ENCODE measurements at regions not wholly inside any gene's neighbourhood (a gene's known extent, or its start where the extent isn't known, plus 50 kb on each side); places are given as distances from the start of the nearest gene placed in this dataset.
A peak's percentile ranks its signal among the peaks of the same experiment; 100 is the strongest.

DNA sequence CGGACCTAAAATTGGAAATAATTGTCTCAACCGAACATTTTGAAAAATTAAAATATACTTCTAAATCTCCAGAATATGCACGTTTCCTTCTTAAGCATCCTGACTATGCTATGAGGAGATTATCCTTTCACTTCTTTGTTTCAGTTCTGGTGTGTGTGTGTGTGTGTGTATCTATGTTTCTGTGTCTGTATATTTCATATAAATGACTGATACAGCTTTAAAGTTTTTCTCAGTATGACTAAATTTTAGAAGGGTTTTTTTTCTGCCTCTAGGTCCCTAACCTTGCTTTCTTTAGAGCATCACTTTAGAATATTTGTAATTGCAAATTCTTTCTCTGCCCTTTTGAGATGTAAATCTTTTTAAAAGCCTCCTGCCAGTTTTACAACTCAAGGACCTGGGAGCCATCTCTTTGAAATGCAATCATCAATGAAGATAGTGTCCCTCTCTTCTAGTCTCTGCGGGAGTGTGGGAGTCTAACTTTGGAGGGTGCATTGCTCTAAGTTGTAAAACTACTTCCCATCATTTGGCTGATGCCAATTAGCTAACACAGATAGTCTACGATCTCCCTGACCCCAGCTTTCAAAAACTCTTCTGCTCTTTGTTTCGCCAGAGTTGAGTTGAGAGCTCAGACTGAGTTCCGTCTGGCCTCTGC, 782.0 kb upstream of the ZWINT start:
- DNase-seq = no peak

DNA sequence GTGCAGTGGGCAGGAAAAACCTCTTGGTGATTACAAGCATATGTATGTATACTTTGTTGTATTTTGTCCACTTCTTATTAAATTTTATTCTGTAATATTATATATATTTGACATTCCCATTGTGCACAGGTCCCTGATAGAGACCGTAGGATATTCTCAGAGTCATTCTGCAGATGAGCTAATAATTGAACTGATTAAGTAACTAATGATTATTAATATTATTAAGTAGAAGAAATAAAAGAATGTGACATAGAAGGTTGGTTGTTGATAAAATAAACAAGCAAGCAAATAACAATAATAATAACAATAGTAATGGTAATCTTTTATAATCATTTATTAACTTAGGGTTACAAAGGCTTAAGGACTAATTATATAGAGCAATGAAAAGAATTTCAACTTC, 780.6 kb upstream of the ZWINT start:
- no peak for DNase-seq

DNA sequence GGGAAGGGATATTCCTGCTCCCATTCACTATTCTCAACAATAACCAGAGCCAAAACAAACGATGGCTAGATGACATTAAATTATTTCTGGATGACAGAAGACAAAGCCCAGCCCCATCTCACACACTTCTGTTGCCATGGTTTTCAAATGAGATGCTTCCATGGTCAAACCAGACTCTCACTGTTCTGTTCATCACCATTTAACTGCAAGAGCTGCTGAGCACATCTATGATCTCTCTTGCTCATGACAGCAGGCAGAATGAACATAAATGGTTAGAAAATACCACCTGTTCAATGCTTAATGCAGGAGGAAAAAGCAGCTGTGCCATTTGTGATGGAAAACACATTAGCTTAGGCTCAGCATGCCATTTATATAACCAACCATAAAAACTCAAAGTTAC, 758.6 kb upstream of the ZWINT start:
- no peak for DNase-seq

DNA sequence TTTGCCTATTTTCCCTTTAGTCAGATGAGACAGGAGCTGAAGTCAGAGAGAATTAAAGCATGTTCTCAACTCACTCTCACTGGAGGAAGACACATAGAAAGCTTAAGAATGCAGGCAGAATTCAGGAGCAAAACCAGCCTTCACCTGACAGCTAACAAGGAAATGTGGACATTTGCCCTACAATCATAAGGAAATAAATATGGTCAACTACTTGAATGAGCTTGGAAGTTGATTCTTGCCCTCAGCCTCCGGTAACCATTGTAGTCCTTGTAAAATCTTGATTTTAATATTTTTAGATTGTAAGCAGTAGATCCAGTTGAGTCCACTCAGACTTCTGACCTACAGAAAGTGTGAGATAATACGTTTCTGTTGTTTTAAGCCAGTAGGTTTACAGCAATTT, 752.5 kb upstream of the ZWINT start:
- no peak for DNase-seq

DNA sequence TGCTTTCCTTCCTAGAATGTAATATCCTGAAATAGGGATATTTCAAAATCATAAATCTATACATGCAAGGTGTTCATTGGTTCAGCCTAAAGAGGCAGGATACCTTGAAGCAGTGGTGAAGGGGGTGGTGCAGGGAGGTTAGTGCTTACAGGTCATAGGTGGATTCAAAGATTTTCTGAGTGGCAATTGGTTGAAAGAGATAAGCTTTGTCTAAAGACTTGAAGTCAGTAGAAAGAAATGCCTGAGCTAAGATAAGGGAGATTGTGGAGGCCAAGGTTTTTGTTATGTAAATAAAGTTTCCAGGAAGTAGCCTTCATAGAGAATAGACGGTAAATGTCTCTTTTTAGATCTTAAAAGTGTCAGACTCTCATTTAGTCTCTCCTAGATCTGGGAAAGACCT, 741.2 kb upstream of the ZWINT start:
- DNase-seq = no peak

DNA sequence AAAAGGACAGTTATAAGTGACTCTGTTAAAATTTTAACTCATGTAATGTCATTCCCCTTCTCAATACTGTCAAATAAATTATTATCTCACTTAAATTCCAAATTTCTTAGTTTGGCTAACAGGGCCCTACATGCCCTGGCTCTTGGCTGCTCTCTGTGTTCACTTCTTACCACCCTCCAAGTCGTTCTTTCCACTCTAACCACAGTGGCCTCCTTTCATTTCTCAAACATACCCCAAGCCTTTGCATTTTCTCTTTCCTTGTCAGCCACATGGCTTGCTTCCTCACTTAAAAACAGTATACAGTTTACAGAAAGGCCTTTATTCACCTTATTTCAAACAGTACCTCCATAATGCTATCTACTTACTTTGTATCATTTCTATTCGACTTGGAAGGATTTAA, 737.1 kb upstream of the ZWINT start:
- no peak for DNase-seq

DNA sequence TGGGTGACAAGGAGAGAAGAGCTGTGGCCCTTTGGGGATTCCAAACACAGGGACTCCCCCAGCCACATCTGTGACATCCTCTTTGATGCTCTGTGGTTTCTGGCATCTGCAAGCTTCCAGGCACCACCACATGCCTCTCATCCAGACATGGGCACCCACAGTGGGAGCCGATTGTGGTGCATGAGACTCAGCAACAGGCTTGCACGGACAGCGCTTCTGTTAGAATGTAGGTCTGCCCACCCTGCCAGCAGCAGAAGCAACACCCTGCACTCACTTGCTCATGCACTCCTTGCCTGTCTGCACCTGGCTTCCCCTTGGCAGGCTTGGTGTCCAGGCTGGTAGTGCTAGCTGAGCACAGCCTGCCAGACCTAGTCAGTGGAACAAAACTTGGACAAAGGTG, 735.0 kb upstream of the ZWINT start:
- DNase-seq = no peak

DNA sequence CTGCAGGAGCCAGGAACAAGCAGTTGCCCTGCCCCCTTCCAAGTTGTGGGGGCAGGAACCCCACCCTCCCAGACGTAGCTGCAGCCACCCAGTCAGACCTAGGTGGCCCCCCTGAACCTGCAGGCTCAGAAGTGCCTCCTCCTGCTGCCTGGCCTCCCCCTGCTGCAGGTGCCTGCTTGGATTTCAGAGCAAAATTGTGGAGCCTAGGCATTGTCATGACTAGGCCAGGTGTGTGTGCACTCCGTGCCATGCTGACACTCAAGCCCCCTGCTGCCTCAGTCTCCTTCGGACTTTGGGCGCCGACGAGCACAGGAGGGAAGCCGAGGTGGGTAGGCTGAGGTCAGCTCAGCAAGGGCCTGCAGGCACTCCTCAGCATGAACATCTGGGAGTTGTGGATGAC, 733.9 kb upstream of the ZWINT start:
- no peak for DNase-seq

DNA sequence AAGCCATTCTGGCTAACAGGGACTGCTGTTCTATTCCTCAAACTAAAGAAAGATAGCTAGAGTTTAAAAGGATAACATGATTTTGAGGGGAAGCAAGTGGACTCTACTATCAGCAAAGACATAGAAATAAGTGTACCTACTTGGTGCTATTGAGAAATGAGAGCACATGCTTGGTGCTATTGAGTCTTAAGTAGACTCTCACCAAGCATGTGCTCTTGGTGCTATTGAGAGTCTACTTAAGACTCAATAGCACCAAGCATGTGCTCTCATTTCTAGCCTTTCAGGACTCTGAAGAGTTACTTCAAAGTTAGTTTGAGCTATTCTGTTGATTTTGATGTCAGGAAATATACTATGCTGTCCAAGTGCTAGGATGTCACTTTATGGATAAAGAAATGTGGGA, 733.0 kb upstream of the ZWINT start:
- DNase-seq = no peak

DNA sequence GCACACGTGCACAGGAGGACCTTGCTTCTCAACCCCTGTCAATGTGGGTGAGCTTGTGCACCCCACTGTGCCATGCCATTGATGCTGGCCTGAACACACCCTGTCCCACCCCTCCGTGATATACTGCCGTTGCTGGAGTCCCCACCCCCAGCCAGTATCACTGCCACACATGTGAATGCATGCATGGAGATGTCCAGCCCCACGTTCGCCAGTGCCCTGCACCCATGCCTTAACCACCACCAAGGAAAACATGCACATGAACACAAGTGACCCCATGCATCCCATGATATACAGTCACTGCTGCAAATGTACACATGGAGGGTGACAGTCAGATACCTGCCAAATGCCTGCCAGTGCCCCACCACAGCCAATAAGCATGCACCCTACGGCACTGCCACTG, 692.5 kb upstream of the ZWINT start:
- no peak for DNase-seq

DNA sequence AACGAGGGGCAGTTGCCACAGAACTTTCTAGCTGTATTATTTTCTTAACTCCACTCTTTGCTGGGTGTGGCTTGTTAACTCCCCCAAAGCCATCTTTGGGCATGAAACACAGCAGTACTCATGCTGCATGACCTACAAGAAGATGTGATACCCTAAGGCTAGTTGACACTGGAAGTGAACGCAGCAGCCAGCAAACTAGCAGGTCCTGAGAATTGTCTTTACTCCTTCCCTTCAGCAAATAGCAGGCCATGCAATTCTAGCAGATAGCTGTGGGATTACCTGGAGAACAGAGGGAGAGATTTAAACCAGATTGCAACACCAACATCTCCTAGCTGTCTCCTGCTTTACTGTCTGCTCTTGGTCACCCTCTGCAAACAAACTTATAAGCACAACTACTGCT, 688.0 kb upstream of the ZWINT start:
- DNase-seq = peak; percentile 1

DNA sequence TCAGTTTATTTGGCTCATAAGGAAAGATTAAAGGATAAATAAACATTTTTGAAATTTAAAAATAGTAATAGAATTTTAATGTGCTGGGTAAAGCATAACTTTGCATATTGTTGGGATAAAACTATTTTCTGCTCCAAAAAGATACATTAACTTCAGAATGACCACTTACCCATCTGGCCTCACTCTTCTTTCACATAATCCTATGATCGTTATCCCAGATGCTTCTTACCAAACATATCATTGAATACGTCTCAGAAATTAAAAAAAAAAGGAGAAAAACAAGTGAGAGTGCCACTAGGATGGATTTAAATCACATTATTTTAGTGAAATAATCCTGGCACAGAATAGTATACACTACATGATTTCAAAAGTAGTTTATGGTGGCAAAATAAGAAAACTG, 677.5 kb upstream of the ZWINT start:
- DNase-seq = no peak

DNA sequence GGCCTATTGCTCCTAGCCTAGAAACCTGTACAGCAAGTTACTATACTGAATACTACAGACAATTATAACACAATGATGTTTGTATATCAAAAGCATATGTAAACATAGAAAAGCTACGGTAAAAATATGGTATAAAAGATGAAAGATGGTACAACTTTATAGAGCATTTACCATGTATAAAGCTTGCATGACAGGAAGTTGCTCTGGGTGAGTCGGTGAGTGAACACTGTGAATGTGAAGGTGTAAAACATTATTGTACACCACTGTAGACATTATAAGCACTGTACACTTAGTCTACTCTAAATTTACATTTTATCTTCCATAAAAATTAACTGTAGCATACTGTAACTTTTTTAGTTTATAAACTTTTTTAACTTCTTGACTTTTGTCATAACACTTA, 674.3 kb upstream of the ZWINT start:
- DNase-seq = no peak

DNA sequence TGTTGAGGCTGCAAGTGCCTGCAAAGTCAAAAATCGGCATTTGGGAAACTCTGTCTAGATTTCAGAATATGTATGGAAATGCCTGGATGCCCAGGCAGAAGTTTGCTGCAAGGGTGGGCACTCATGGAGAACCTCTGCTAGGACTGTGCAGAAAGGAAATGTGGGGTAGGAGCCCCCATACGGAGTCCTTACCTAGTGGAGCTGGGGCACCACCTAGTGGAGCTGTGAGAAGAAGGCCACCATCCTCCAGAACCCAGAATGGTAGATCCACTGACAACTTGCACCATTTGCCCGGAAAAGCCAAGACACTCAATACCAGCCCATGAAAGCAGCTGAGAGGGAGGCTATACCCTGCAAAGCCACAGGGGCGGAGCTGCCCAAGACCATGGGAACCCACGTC, 671.2 kb upstream of the ZWINT start:
- DNase-seq = peak; percentile 6

DNA sequence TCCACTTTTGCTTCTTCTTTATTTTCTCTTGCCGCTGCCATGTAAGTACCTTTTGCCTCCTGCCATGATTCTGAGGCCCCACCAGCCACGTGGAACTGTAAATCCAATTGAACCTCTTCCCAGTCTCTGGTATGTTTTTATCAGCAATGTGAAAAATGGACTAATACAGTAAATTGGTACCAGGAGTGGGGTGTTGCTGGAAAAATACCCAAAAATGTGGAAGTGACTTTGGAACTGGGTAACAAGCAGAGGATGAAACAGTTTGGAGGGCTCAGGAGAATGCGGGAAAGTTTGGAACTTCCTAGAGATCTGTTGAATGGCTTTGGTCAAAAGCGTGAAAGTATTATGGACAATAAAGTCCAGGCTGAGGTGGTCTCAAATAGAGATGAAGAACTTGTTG, 670.3 kb upstream of the ZWINT start:
- no peak for DNase-seq

DNA sequence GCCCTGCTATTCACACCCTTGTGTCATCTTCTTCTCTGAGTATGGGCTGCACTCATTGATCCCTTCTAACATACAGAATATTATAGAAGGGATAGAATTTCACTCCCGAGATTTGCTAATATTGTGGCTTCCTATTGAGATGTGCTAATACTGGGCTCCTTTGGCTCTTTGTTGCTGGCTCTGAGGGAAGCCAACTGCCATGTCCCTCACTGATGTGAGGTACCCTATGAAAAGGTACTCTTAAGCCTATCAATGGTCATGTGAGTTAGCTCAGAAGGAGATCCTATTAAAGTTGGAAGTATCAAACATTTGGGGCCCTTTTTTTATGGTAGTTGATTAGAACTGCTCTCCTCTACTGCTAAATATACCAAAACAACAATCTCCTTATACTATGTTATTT, 665.2 kb upstream of the ZWINT start:
- peak; percentile 3 for DNase-seq

DNA sequence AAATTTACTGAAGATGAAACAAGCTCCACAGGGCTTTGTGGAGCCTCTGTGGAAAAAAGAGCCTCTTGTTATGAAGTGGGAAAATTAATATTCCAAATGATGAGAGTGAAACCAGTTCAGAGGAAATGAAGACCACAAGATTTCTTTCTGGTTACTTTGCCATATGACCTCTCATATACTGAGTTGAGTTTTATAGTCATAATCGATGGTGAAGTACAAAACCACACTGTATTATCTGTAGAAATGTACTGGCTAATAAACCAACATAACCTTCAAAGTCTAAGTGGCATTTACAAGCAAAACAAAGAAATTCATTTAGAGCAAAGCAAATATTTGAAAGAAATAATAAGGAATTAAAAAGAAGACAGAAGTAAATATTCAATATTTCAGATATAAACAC, 662.6 kb upstream of the ZWINT start:
- DNase-seq = no peak

DNA sequence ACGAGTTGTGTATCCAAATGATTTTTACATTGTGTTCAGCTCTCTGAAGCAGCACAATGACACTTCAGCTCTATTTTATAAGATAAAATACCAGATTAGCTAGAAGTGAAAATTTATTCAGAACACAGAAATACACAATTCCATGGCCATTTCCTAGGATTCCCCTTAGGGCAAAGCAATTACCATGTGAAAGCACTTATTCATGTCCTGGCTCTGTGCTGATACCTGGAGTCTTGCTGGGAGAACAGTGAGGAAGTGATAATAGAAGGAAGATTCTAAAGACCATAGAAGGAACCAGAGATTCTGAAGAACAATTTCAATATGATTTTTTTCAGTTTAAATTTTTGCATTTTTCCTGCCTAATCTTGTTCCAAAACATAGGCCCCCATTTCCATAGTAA, 657.4 kb upstream of the ZWINT start:
- DNase-seq = peak; percentile 20

DNA sequence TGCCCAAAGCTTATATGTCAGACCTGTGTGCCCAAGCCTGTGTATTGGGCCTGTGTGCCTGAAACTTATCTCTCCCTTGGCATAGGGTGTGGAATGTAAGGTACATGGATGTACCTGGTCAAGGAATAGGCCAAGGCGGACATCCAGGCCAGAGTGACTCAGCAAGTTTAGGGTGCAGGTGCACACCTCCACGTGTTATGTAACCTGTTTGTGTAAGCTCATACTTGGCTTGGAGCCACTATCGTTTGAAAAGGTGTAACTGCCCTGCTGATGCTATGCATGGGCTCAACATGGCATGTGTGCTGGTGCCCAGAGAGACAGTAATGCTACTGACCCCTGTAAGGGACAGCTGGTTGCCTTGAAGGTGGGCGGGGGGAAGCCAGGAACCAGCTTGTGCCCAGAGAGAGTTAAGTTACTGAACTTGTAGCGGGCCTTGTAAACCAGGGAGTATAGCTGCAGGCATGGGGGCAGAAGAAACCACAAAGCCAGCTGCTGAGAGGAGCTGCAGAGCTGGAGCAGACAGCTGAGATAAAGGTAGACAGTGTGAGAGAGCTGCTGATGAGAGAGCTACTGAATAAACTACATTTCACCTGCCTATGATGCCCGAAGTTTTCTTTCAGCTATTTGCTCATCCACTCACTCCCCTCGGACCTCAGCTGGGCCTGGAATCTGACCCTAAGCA, 656.4 kb upstream of the ZWINT start:
- peak; percentile 16 for DNase-seq

DNA sequence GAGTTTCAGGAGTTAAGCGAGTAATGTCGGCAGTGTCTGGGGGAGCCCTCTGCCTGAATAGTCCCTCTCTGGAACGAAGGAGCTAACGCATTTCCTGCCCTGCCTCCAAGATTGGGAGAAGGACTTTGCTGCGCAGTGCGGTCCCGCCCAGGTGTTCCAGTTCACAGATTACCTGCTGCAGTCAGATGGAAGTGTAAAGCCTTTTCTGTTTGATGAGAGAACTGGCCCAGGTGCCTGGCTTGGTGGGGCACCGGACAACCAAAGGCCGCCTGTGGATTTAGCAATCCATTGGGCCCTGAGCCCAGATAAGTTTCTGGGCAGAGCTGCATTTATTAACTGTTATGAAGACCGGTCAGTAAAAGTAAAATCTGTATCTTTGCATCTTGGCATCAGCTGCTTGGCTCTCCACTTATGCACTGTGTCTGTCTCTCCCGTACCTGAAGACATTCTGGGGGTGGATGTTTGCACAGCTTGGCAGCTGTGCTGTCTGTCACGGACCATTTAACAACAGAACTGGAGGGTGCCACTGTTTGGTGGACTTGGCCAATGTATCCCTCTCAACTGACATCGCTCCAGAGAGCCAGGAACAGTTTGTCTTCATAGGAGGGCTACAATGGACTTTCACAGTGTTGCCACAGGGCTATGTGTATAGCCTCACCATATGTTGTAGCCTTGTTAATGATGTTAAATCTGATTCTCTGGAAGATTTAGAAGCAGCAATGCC, 654.7 kb upstream of the ZWINT start:
- DNase-seq = peak; percentile 97

DNA sequence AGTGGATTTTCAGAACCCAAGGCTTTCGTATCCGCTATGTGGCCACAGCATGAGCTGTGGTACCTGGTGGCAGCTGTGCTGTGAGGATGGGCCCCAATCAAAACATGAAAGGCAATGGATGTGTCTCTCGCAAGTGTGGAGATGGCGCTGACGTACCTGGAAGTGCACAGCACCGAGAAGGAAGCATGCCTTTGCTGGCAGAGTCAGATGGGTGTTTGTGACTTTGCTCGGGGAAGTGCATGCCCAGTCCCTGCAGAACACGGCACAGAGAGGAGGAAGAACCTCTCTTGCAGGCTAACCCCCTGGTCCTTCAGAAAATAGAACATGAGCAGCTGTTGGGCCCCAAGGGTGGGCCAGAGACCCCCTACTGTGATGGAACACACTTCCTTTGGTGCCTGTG, 654.1 kb upstream of the ZWINT start:
- DNase-seq = peak; percentile 79

DNA sequence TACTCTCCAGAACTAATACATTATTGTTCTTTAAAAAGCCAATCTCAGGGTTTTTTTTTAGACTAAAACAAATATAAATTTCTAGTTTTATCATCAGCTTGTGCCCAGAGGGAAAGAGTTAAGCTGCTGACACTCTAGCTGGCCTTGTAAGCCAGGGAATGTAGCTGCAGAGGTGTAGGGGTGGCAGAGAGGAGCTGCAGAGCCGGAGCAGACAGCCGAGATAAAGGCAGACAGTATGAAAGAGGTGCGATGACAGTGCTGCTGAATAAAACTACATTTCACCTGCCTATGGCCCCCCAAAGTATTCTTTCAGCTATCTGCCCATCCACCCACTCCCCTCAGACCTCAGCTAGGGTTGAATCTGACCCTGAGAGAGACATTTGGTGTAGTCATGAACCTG, 653.7 kb upstream of the ZWINT start:
- DNase-seq = peak; percentile 34

DNA sequence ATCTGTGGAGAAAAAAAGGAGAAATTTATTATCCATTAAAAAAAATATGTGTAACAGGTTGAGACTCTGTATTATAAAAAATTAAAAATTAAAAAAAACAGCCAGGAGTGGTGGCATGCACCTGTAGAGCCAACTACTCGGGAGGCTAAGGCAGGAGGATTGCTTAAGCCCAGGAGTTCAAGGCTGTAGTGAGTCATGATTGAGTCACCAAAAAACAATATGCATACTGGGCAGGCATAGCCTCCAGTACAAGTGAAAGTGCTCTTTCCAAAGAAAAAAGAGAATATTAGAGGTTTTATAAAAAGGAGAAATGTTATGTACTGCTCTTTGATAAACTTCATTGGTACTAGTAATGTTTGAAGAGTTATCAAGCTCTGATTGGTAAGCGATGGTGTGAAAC, 647.1 kb upstream of the ZWINT start:
- no peak for DNase-seq

DNA sequence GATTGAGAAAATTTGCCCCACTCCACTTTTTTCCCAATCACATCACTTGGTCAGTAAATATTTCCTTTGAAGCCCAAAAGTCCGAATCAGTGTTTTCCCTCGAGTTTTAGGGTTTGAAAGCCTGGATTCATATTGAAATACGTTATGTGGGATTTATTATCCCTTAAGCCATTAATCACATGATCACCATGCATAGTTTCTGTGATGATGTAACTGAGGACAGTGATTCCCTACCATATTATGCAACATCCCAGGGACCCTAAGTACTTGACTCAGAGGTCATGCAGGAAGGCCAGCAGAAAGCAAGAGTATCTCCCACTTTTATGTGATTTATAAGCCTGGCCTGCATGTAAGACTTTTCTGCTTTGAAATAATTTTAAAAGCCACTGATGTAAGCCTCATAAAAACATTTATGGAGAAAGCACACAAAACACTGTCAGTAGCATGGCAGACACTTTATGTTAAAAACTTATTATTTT, 630.6 kb upstream of the ZWINT start:
- no peak for DNase-seq

Measured in NCI-H69 (cell line).